ENCODE measurements at regions not wholly inside any gene's neighbourhood (a gene's known extent, or its start where the extent isn't known, plus 50 kb on each side); places are given as distances from the start of the nearest gene placed in this dataset.

GRCh38 chr4:65167719-65168118 lies 502.6 kb downstream of the EPHA5 start:
- TF ChIP-seq CTCF (IDR thresholded peaks at IDR 0.05) (no peak), EP300 (IDR thresholded peaks at IDR 0.05) (no peak)
